ENCODE measurements at regions not wholly inside any gene's neighbourhood (a gene's known extent, or its start where the extent isn't known, plus 50 kb on each side); places are given as distances from the start of the nearest gene placed in this dataset.

DNA sequence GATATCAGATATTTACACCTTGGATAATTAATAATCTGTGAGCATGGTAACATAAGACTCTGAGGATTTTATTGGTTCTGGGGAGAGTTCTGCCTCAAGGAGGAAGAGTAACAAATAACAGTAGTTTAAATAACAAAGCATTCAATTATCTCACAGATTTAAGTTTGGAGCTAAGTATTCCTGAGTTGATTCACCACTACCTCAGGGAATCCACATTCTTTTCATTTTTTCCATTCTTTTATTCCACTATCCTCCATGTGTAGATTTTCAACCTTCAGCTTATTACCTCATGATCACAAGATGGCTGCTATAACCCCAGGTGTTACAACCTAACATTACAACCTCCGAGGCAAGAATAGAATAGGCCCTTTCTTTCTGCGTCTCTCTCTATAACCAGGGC is 252.2 kb upstream of the TOX3 start:
- TF ChIP-seq CTCF (conservative IDR thresholded peaks at IDR 0.05; ENCODE audit: low read depth, low read length) (no peak), EZH2phosphoT487 (IDR thresholded peaks at IDR 0.05; ENCODE audit: borderline replicate concordance, low read length) (no peak)

All from PC-3 (cell line).